ENCODE measurements at regions not wholly inside any gene's neighbourhood (a gene's known extent, or its start where the extent isn't known, plus 50 kb on each side); places are given as distances from the start of the nearest gene placed in this dataset.

DNA sequence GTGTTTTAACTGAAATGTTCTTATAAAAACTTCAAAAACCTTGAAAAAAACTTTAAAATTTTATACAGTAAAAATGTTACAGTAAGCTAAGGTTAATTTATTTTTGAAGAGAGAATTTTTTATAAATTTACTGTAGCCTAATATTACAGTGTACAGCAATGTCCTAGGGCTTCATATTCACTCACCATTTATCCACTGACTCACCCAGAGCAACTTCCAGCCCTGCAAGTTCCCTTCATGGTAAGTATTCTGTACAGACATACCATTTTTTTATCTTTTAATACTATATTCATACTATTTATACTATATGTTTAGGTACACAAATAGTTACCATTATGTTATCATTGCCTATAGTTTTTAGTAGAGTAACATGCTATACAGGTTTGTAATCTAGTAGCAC lies 396.7 kb upstream of the MMADHC start:
- no peak overlapping the region for H3K27ac ChIP-seq
- intact Hi-C loops (cut with DNase I; ENCODE audit: low total_unique reads) = no loop called here
- H3K27me3 ChIP-seq = no peaks in the 10 kb centered on the region
- H3K4me1 ChIP-seq = no peaks in the 10 kb centered on the region
- no peaks in the 10 kb centered on the region for H3K9me3 ChIP-seq
- H3K4me3 ChIP-seq = no peak overlapping the region
- TF ChIP-seq POLR2A (IDR thresholded peaks at IDR 0.05) = no peak
- TF ChIP-seq, protein P1, sequence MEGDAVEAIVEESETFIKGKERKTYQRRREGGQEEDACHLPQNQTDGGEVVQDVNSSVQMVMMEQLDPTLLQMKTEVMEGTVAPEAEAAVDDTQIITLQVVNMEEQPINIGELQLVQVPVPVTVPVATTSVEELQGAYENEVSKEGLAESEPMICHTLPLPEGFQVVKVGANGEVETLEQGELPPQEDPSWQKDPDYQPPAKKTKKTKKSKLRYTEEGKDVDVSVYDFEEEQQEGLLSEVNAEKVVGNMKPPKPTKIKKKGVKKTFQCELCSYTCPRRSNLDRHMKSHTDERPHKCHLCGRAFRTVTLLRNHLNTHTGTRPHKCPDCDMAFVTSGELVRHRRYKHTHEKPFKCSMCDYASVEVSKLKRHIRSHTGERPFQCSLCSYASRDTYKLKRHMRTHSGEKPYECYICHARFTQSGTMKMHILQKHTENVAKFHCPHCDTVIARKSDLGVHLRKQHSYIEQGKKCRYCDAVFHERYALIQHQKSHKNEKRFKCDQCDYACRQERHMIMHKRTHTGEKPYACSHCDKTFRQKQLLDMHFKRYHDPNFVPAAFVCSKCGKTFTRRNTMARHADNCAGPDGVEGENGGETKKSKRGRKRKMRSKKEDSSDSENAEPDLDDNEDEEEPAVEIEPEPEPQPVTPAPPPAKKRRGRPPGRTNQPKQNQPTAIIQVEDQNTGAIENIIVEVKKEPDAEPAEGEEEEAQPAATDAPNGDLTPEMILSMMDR (IDR thresholded peaks at IDR 0.05) = no peak
- H3K36me3 ChIP-seq = no peaks in the 10 kb centered on the region
- DNase-seq = no peak

DNA sequence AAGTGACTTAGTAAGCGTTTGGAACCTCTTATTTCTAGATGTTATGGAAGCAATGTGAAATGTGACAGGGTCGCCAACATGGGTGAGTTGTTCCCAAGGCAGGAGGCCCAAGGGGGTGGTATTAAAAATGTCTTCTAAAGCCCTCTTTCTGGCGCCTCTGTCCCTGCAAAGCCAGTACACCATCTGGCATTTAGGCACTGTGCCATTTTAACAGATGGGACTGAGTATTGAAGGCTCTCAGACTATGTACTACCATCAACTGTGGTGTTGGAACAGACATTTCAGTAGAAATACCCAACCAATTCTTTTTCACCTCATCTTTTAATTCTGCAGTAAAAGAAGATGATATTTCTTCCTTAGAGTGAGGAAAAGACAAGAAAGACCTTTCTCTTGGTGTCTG lies 384.5 kb upstream of the MMADHC start:
- intact Hi-C loops (cut with DNase I; ENCODE audit: low total_unique reads) = no loop called here
- no peaks in the 10 kb centered on the region for H3K9me3 ChIP-seq
- H3K4me1 ChIP-seq = no peaks in the 10 kb centered on the region
- no peaks in the 10 kb centered on the region for H3K27me3 ChIP-seq
- H3K27ac ChIP-seq = no peak overlapping the region
- no peak for TF ChIP-seq POLR2A (IDR thresholded peaks at IDR 0.05)
- TF ChIP-seq, protein P1 (IDR thresholded peaks at IDR 0.05) = no peak
- DNase-seq = no peak
- H3K4me3 ChIP-seq = no peak overlapping the region
- H3K36me3 ChIP-seq = no peaks in the 10 kb centered on the region

GRCh38 chr2:149954981-149955600 lies 367.5 kb upstream of the MMADHC start:
- Histone ChIP-seq H3K27ac (no peak overlapping the region), H3K4me3 (no peak overlapping the region), H3K9me3 (no peaks in the 10 kb centered on the region), H3K36me3 (no peaks in the 10 kb centered on the region), H3K4me1 (no peaks in the 10 kb centered on the region), H3K27me3 (no peaks in the 10 kb centered on the region)
- TF ChIP-seq POLR2A (IDR thresholded peaks at IDR 0.05) = no peak
- TF ChIP-seq, protein P1 (IDR thresholded peaks at IDR 0.05) = no peak
- DNase-seq = no peak
- intact Hi-C loops (cut with DNase I; ENCODE audit: low total_unique reads) = no loop called here

GRCh38 chr2:149953627-149954026 lies 366.1 kb upstream of the MMADHC start:
- H3K27me3 ChIP-seq = no peaks in the 10 kb centered on the region
- TF ChIP-seq, protein P1 (IDR thresholded peaks at IDR 0.05) = no peak
- TF ChIP-seq POLR2A (IDR thresholded peaks at IDR 0.05) = no peak
- H3K27ac ChIP-seq = no peak overlapping the region
- H3K9me3 ChIP-seq = no peaks in the 10 kb centered on the region
- no peak overlapping the region for H3K4me3 ChIP-seq
- no peaks in the 10 kb centered on the region for H3K36me3 ChIP-seq
- no peak for DNase-seq
- no peaks in the 10 kb centered on the region for H3K4me1 ChIP-seq
- intact Hi-C loops (cut with DNase I; ENCODE audit: low total_unique reads) = no loop called here

GRCh38 chr2:149931486-149931885 lies 343.9 kb upstream of the MMADHC start:
- TF ChIP-seq, protein P1 (IDR thresholded peaks at IDR 0.05) = no peak
- no peak for TF ChIP-seq POLR2A (IDR thresholded peaks at IDR 0.05)
- intact Hi-C loops (cut with DNase I; ENCODE audit: low total_unique reads) = no loop called here

More at GRCh38 chr2:149931486-149931885, 343.9 kb upstream of the MMADHC start:
- H3K27ac ChIP-seq = no peak overlapping the region
- no peaks in the 10 kb centered on the region for H3K4me1 ChIP-seq
- no peaks in the 10 kb centered on the region for H3K27me3 ChIP-seq
- no peak for DNase-seq
- no peaks in the 10 kb centered on the region for H3K9me3 ChIP-seq
- H3K4me3 ChIP-seq = no peak overlapping the region
- H3K36me3 ChIP-seq = no peaks in the 10 kb centered on the region
